ENCODE measurements at regions not wholly inside any gene's neighbourhood (a gene's known extent, or its start where the extent isn't known, plus 50 kb on each side); places are given as distances from the start of the nearest gene placed in this dataset.

DNA sequence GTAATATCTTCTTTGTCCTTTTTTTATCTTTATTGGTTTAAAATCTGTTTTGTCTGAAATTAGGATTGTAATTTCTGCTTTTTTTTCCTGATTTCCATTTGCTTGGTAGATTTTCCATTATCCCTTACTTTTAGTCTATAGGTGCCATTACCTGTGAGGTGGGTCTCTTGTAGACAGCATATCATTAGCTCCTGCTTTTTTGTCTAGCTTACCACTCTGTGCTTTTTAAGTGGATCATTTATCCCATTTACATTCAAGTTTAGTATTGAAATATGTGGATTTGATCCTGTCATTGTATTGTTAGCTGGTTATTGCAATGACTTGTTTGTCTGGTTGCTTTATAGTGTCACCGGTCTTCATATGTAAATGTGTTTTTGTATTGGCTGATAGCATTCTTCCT, 958.6 kb upstream of the SLIT2 start:
- TF ChIP-seq CTCF (IDR thresholded peaks at IDR 0.05; ENCODE audit: low read depth, low read length), result no peak

GRCh38 chr4:19286924-19287323, 964.8 kb upstream of the SLIT2 start:
- DNase-seq (ENCODE audit: extremely low read depth, low read depth), result no peak
- TF ChIP-seq CTCF (IDR thresholded peaks at IDR 0.05; ENCODE audit: low read depth, low read length), result no peak

More for the DNA sequence above, 958.6 kb upstream of the SLIT2 start:
- no peak for DNase-seq (ENCODE audit: extremely low read depth, low read depth)

- DNase-seq (ENCODE audit: extremely low read depth, low read depth), result no peak
- TF ChIP-seq CTCF (IDR thresholded peaks at IDR 0.05; ENCODE audit: low read depth, low read length), result no peak
Measured at GRCh38 chr4:19285146-19285545, 966.6 kb upstream of the SLIT2 start.

- TF ChIP-seq CTCF (IDR thresholded peaks at IDR 0.05; ENCODE audit: low read depth, low read length), result no peak
- DNase-seq (ENCODE audit: extremely low read depth, low read depth), result no peak
Measured at GRCh38 chr4:19278665-19279064, 973.0 kb upstream of the SLIT2 start.

- DNase-seq (ENCODE audit: extremely low read depth, low read depth), result no peak
- TF ChIP-seq CTCF (IDR thresholded peaks at IDR 0.05; ENCODE audit: low read depth, low read length), result no peak
Measured at GRCh38 chr4:19266566-19266965, 985.1 kb upstream of the SLIT2 start.

- no peak for DNase-seq (ENCODE audit: extremely low read depth, low read depth)
- TF ChIP-seq CTCF (IDR thresholded peaks at IDR 0.05; ENCODE audit: low read depth, low read length), result no peak
Measured at GRCh38 chr4:19262467-19262866, 989.2 kb upstream of the SLIT2 start.

GRCh38 chr4:19260346-19260745, 991.4 kb upstream of the SLIT2 start:
- DNase-seq (ENCODE audit: extremely low read depth, low read depth), result no peak
- TF ChIP-seq CTCF (IDR thresholded peaks at IDR 0.05; ENCODE audit: low read depth, low read length), result no peak

Measured in AG09319 (cell line).